ENCODE measurements at regions not wholly inside any gene's neighbourhood (a gene's known extent, or its start where the extent isn't known, plus 50 kb on each side); places are given as distances from the start of the nearest gene placed in this dataset.

GRCh38 chr15:87489456-87489855 is 767.1 kb downstream of the NTRK3 start:
- no peak for TF ChIP-seq GMEB1 (CRISPR knock-in tag; IDR thresholded peaks at IDR 0.05; ENCODE audit: borderline replicate concordance)
- no peak for TF ChIP-seq KLF12 (CRISPR knock-in tag; IDR thresholded peaks at IDR 0.05; ENCODE audit: borderline replicate concordance)
- no peak for TF ChIP-seq ZNF276 (CRISPR knock-in tag; IDR thresholded peaks at IDR 0.05; ENCODE audit: low read depth)
- TF ChIP-seq NR2F2 (IDR thresholded peaks at IDR 0.05; ENCODE audit: borderline replicate concordance, low read depth) = no peak

Measured in HepG2 (cell line).